Endothelial cell of umbilical vein (primary cell): ENCODE measurements at regions not wholly inside any gene's neighbourhood (a gene's known extent, or its start where the extent isn't known, plus 50 kb on each side); places are given as distances from the start of the nearest gene placed in this dataset.

Source experiments
- CTCF ChIP-seq, 2 donors: IDR thresholded peaks; 1 replicate in 1 of 2; 2 replicates in 1 of 2; pipeline ENCODE4 v1.5.1; 2011; ENCODE audit warnings: low read length in 2 of 2, mild to moderate bottlenecking in 2 of 2, moderate library complexity in 2 of 2, control low read depth in 1 of 2, inconsistent platforms in 1 of 2, low read depth in 1 of 2; ENCODE audit not compliant: insufficient read depth in 1 of 2; ENCODE audit errors: extremely low read depth in 1 of 2
- POLR2A ChIP-seq: IDR thresholded peaks from 2 replicates; pipeline ENCODE4 v1.6.1; 2012; ENCODE audit warnings: low read depth, mild to moderate bottlenecking, control low read depth, low read length

GRCh38 chr2:58709687-58710354 is 468.7 kb upstream of the FANCL start:
- no peak for TF ChIP-seq CTCF (IDR thresholded peaks at IDR 0.05; ENCODE audit: extremely low read depth in 1 of 2, insufficient read depth in 1 of 2, low read depth in 1 of 2, low read length in 2 of 2)
- no peak for TF ChIP-seq POLR2A
